HG02588 (cell line): ENCODE measurements at regions not wholly inside any gene's neighbourhood (a gene's known extent, or its start where the extent isn't known, plus 50 kb on each side); places are given as distances from the start of the nearest gene placed in this dataset.

Experiments used
- ATAC-seq: cut with Tn5 transposase; IDR thresholded peaks from one replicate; pipeline ENCODE4 v1.9.1; 2021; ENCODE audit warnings: mild to moderate bottlenecking, moderate library complexity; ENCODE audit not compliant: unreplicated experiment

- peak; percentile 75 for ATAC-seq
These were observed 140.0 kb downstream of the IRS2 start for GRCh38 chr13:109646423-109646822.

GRCh38 chr13:109645831-109646230, 140.6 kb downstream of the IRS2 start:
- ATAC-seq, result no peak

- ATAC-seq, result no peak
These were observed 141.4 kb downstream of the IRS2 start for GRCh38 chr13:109644956-109645355.

- no peak for ATAC-seq
These were observed 142.2 kb downstream of the IRS2 start for GRCh38 chr13:109644069-109644750.

GRCh38 chr13:109642358-109642757, 144.0 kb downstream of the IRS2 start:
- no peak for ATAC-seq

- ATAC-seq, result no peak
These were observed 149.6 kb downstream of the IRS2 start for GRCh38 chr13:109636736-109637135.

- ATAC-seq, result no peak
These were observed 155.3 kb downstream of the IRS2 start for GRCh38 chr13:109631069-109631468.

- no peak for ATAC-seq
These were observed 156.1 kb downstream of the IRS2 start for GRCh38 chr13:109630271-109630670.

GRCh38 chr13:109629737-109630136, 156.6 kb downstream of the IRS2 start:
- ATAC-seq, result no peak

- ATAC-seq, result no peak
These were observed 158.1 kb downstream of the IRS2 start for GRCh38 chr13:109628251-109628699.

GRCh38 chr13:109627649-109628048, 158.7 kb downstream of the IRS2 start:
- no peak for ATAC-seq

- ATAC-seq, result no peak
These were observed 159.8 kb downstream of the IRS2 start for GRCh38 chr13:109626386-109627171.

- no peak for ATAC-seq
These were observed 161.2 kb downstream of the IRS2 start for GRCh38 chr13:109625156-109625555.

GRCh38 chr13:109622006-109622405, 164.4 kb downstream of the IRS2 start:
- ATAC-seq, result no peak

GRCh38 chr13:109615721-109616420, 170.5 kb downstream of the IRS2 start:
- no peak for ATAC-seq

- ATAC-seq, result no peak
These were observed 174.3 kb downstream of the IRS2 start for GRCh38 chr13:109611912-109612691.

- no peak for ATAC-seq
These were observed 175.9 kb downstream of the IRS2 start for GRCh38 chr13:109610517-109610916.

- no peak for ATAC-seq
These were observed 177.9 kb downstream of the IRS2 start for GRCh38 chr13:109608503-109608902.

- no peak for ATAC-seq
These were observed 178.3 kb downstream of the IRS2 start for GRCh38 chr13:109608059-109608458.

GRCh38 chr13:109606520-109606919, 179.9 kb downstream of the IRS2 start:
- no peak for ATAC-seq

- ATAC-seq, result no peak
These were observed 180.5 kb downstream of the IRS2 start for GRCh38 chr13:109605846-109606245.
